Loucy (cell line): ENCODE measurements at regions not wholly inside any gene's neighbourhood (a gene's known extent, or its start where the extent isn't known, plus 50 kb on each side); places are given as distances from the start of the nearest gene placed in this dataset.

Experiments
- H2AFZ ChIP-seq: fragments of 200-600 bp; sonication (generic); 2 replicates; pipeline ENCODE4 v1.6.0; 2016; ENCODE audit warnings: antibody characterized with exemption, mild to moderate bottlenecking, low read length, moderate library complexity
- H3F3A ChIP-seq: fragments of 200-600 bp; 2 replicates; pipeline ENCODE4 v1.6.0; 2016; ENCODE audit warnings: antibody characterized with exemption, low read depth, mild to moderate bottlenecking
- H3K27me3 ChIP-seq: fragments of 200-600 bp; sonication (generic); 2 replicates; pipeline ENCODE4 v1.6.1; 2014; ENCODE audit warnings: low read length, mild to moderate bottlenecking; ENCODE audit not compliant: insufficient read depth, poor library complexity, severe bottlenecking
- H3K36me3 ChIP-seq: fragments of 200-600 bp; sonication (generic); 2 replicates; pipeline ENCODE4 v1.6.1; 2016; ENCODE audit warnings: low read length; ENCODE audit not compliant: insufficient read depth
- H3K4me1 ChIP-seq: fragments of 200-600 bp; sonication (generic); 2 replicates; pipeline ENCODE4 v1.5.1; 2014; ENCODE audit warnings: low read length, mild to moderate bottlenecking; ENCODE audit not compliant: insufficient read depth, poor library complexity, severe bottlenecking
- H3K4me2 ChIP-seq: fragments of 200-600 bp; sonication (generic); 2 replicates; pipeline ENCODE4 v1.6.0; 2014; ENCODE audit warnings: antibody characterized with exemption, low read length, low read depth, mild to moderate bottlenecking; ENCODE audit not compliant: poor library complexity, severe bottlenecking
- H3K4me3 ChIP-seq: fragments of 200-600 bp; sonication (generic); 2 replicates; pipeline ENCODE4 v1.5.1; 2014; ENCODE audit warnings: low read length, mild to moderate bottlenecking, mixed read lengths; ENCODE audit not compliant: poor library complexity, severe bottlenecking
- H3K79me2 ChIP-seq: fragments of 200-600 bp; sonication (generic); 2 replicates; pipeline ENCODE4 v1.6.1; 2014; ENCODE audit warnings: low read length; ENCODE audit not compliant: insufficient read depth
- H3K9ac ChIP-seq: fragments of 200-600 bp; sonication (generic); 2 replicates; pipeline ENCODE4 v1.6.0; 2014; ENCODE audit warnings: mild to moderate bottlenecking, low read depth, low read length, moderate library complexity; ENCODE audit not compliant: poor library complexity, severe bottlenecking
- H3K9me2 ChIP-seq: fragments of 200-600 bp; sonication (generic); replicated peaks from 2 replicates; pipeline ENCODE4 v1.6.1; 2016; ENCODE audit warnings: low read depth, low read length, mixed read lengths
- H3K9me3 ChIP-seq: fragments of 200-600 bp; sonication (generic); 2 replicates; pipeline ENCODE4 v1.6.1; 2014; ENCODE audit warnings: mild to moderate bottlenecking, antibody characterized with exemption, low read length, low read depth; ENCODE audit not compliant: insufficient read depth
- H4K20me1 ChIP-seq: fragments of 200-600 bp; sonication (generic); 2 replicates; pipeline ENCODE4 v1.6.0; 2014; ENCODE audit warnings: antibody characterized with exemption, low read length, mild to moderate bottlenecking; ENCODE audit not compliant: insufficient read depth, poor library complexity, severe bottlenecking
- CTCF ChIP-seq: fragments of 200-600 bp; sonication (generic); conservative IDR thresholded peaks from 2 replicates; pipeline ENCODE4 v1.5.1; 2014; ENCODE audit warnings: mild to moderate bottlenecking, antibody characterized with exemption, low read length
- EZH2phosphoT487 ChIP-seq: fragments of 200-600 bp; IDR thresholded peaks from 2 replicates; pipeline ENCODE4 v1.6.1; 2018; ENCODE audit warnings: antibody characterized with exemption, mild to moderate bottlenecking, moderate library complexity, borderline replicate concordance

DNA sequence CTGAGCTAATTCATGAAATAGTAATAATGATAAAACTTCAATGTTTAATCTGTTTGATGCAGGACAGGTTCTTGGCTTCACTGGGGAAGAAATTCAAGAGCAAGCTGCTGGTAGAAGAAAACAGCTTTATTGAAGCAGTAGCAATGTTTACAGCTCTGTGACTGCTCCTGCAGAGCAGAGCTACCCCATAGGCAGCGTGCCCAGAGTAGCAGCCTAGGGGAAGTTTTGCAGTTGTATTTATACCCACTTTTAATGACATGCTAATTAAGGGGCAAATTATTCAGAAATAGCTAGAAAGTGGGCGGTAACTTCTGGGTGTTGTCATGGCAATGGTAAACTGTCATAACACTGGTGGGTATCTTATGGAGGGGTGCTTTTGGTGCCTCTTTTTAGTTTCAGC is 518.0 kb downstream of the RFPL4B start:
- Histone ChIP-seq H3K9me3 (no peaks in the 10 kb centered on the region), H3K9ac (no peak overlapping the region), H3K4me3 (no peak overlapping the region), H4K20me1 (no peaks in the 10 kb centered on the region), H3K4me2 (no peak overlapping the region), H3F3A (no peaks in the 10 kb centered on the region), H3K27me3 (no peaks in the 10 kb centered on the region), H3K36me3 (no peaks in the 10 kb centered on the region), H3K79me2 (no peaks in the 10 kb centered on the region), H3K4me1 (no peaks in the 10 kb centered on the region), H2AFZ (no peak overlapping the region), H3K9me2 (no peaks in the 10 kb centered on the region)
- TF ChIP-seq CTCF = no peak
- no peak for TF ChIP-seq EZH2phosphoT487

DNA sequence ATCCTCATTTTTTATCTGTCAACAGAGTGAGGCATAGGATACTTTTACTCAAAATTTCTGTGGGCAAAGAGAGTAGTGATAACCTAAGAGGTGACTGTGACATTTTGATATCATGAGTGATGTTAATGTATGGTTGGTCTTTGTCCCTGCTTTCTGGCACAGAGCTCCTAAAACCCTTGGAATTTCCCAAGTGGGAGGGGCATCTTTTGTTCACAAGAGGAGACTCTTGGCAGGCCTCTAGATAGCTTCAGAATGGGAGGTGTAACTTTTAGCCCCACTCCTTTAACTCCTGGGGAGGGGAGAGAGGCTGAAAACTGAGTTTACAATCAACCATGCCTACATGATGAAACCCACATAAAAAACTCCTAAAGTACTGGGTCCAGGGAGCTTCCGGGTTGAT is 527.8 kb downstream of the RFPL4B start:
- Histone ChIP-seq H3K9me2 (no peaks in the 10 kb centered on the region), H3F3A (no peaks in the 10 kb centered on the region), H3K4me2 (no peak overlapping the region), H3K4me3 (no peak overlapping the region), H3K9me3 (no peaks in the 10 kb centered on the region), H4K20me1 (no peaks in the 10 kb centered on the region), H3K9ac (no peak overlapping the region), H3K36me3 (no peaks in the 10 kb centered on the region), H3K79me2 (no peaks in the 10 kb centered on the region), H3K27me3 (no peaks in the 10 kb centered on the region), H3K4me1 (no peaks in the 10 kb centered on the region), H2AFZ (no peak overlapping the region)
- TF ChIP-seq CTCF = no peak
- no peak for TF ChIP-seq EZH2phosphoT487

- H3K4me2 ChIP-seq = no peak overlapping the region
- H3K9me2 ChIP-seq = no peaks in the 10 kb centered on the region
- no peaks in the 10 kb centered on the region for H4K20me1 ChIP-seq
- no peak overlapping the region for H2AFZ ChIP-seq
- no peaks in the 10 kb centered on the region for H3K27me3 ChIP-seq
- no peak overlapping the region for H3K9ac ChIP-seq
- no peak overlapping the region for H3K4me3 ChIP-seq
- TF ChIP-seq EZH2phosphoT487 = no peak
- TF ChIP-seq CTCF = no peak
- H3F3A ChIP-seq = no peaks in the 10 kb centered on the region
- H3K36me3 ChIP-seq = no peaks in the 10 kb centered on the region
- H3K9me3 ChIP-seq = no peaks in the 10 kb centered on the region
- no peaks in the 10 kb centered on the region for H3K79me2 ChIP-seq
- H3K4me1 ChIP-seq = no peaks in the 10 kb centered on the region
These were observed 530.3 kb downstream of the RFPL4B start for GRCh38 chr6:112877134-112878100.
